GM19467 (cell line): ENCODE measurements at regions not wholly inside any gene's neighbourhood (a gene's known extent, or its start where the extent isn't known, plus 50 kb on each side); places are given as distances from the start of the nearest gene placed in this dataset.
"Not testable (repeated sequence)": the region's sequence is repeated elsewhere in the genome, so short reads cannot be mapped to it uniquely, and the experiment has no call there.

Experiments
- ATAC-seq: cut with Tn5 transposase; IDR thresholded peaks from one replicate; pipeline ENCODE4 v1.9.1; 2021; ENCODE audit warnings: mild to moderate bottlenecking, moderate library complexity; ENCODE audit not compliant: unreplicated experiment

DNA sequence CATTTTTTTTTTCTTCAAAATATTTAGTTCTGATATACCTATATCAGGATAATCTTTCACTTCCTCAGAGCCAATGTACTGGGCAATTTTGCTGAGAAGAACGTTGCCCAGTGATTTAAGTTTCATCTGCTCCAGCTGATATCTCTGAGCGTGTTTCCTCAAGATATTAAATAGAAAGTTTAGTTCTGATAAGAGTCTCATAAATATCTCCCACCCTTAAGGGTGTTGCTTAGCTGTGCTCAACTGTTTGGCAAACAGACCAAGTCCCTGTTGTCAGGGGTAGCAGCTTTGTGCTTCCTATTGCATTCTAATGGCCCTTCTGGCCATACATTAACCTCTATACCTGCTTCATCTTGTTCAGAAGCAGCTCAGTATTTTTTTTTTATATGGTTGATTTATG lies 84.7 kb upstream of the GPR141 start:
- no peak for ATAC-seq

GRCh38 chr7:37601321-37601720 lies 82.2 kb upstream of the GPR141 start:
- no peak for ATAC-seq

GRCh38 chr7:37604078-37604477 lies 79.5 kb upstream of the GPR141 start:
- ATAC-seq = no peak

DNA sequence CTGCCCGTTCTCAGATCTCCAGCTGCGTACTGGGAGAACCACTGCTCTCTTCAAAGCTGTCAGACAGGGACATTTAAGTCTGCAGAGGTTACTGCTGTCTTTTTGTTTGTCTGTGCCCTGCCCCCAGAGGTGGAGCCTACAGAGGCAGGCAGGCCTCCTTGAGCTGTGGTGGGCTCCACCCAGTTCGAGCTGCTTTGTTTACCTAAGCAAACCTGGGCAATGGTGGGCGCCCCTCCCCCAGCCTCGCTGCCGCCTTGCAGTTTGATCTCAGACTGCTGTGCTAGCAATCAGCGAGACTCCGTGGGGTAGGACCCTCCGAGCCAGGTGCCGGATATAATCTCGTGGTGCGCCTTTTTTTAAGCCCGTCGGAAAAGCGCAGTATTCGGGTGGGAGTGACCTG lies 66.2 kb upstream of the GPR141 start:
- not testable (repeated sequence) for ATAC-seq

GRCh38 chr7:37633048-37633447 lies 50.5 kb upstream of the GPR141 start:
- ATAC-seq = no peak
